MM.1S (cell line): ENCODE measurements at regions not wholly inside any gene's neighbourhood (a gene's known extent, or its start where the extent isn't known, plus 50 kb on each side); places are given as distances from the start of the nearest gene placed in this dataset.

Source experiments
- DNase-seq: peaks from one replicate; pipeline ENCODE4 v3.0.0-alpha.2; 2015
- H2AFZ ChIP-seq: fragments of 300-600 bp; sonication (generic); 2 replicates; pipeline ENCODE4 v1.6.0; 2016; ENCODE audit warnings: antibody characterized with exemption, low read length
- H3F3A ChIP-seq: fragments of 300-600 bp; sonication (generic); 2 replicates; pipeline ENCODE4 v1.6.1; 2016; ENCODE audit warnings: mild to moderate bottlenecking, antibody characterized with exemption, low read length, moderate library complexity, mixed read lengths; ENCODE audit not compliant: insufficient read depth
- H3K27ac ChIP-seq: fragments of 300-600 bp; sonication (generic); 2 replicates; pipeline ENCODE4 v1.5.1; 2016; ENCODE audit warnings: mild to moderate bottlenecking, low read length
- H3K27me3 ChIP-seq: fragments of 300-600 bp; sonication (generic); replicated peaks from 2 replicates; pipeline ENCODE4 v1.6.0; 2016; ENCODE audit warnings: low read length; ENCODE audit not compliant: insufficient read depth
- H3K36me3 ChIP-seq: fragments of 300-600 bp; sonication (generic); replicated peaks from 2 replicates; pipeline ENCODE4 v1.6.1; 2016; ENCODE audit warnings: mild to moderate bottlenecking, low read length, mixed read lengths; ENCODE audit not compliant: insufficient read depth
- H3K4me1 ChIP-seq: fragments of 300-600 bp; sonication (generic); 2 replicates; pipeline ENCODE4 v1.6.1; 2016; ENCODE audit warnings: low read length, mixed read lengths
- H3K4me2 ChIP-seq: fragments of 300-600 bp; sonication (generic); 2 replicates; pipeline ENCODE4 v1.6.0; 2016; ENCODE audit warnings: low read depth, low read length
- H3K4me3 ChIP-seq: fragments of 300-600 bp; sonication (generic); 2 replicates; pipeline ENCODE4 v1.5.1; 2016; ENCODE audit warnings: low read length, mixed read lengths
- H3K79me2 ChIP-seq: fragments of 300-600 bp; sonication (generic); 2 replicates; pipeline ENCODE4 v1.6.1; 2016; ENCODE audit warnings: mixed run types, low read length, mixed read lengths
- H3K9ac ChIP-seq: fragments of 300-600 bp; sonication (generic); 2 replicates; pipeline ENCODE4 v1.6.1; 2016; ENCODE audit warnings: low read length, mixed read lengths
- H3K9me2 ChIP-seq: fragments of 300-600 bp; sonication (generic); replicated peaks from 2 replicates; pipeline ENCODE4 v1.6.1; 2016; ENCODE audit warnings: mild to moderate bottlenecking, low read length, mixed read lengths; ENCODE audit not compliant: insufficient read depth
- H3K9me3 ChIP-seq: fragments of 300-600 bp; sonication (generic); replicated peaks from 2 replicates; pipeline ENCODE4 v1.6.1; 2016; ENCODE audit warnings: mild to moderate bottlenecking, low read length, mixed read lengths; ENCODE audit not compliant: insufficient read depth
- H4K20me1 ChIP-seq: fragments of 300-600 bp; sonication (generic); 2 replicates; pipeline ENCODE4 v1.6.1; 2016; ENCODE audit warnings: mild to moderate bottlenecking, low read length, moderate library complexity, mixed read lengths; ENCODE audit not compliant: insufficient read depth
- CTCF ChIP-seq: fragments of 300-600 bp; sonication (generic); IDR thresholded peaks from 2 replicates; pipeline ENCODE4 v1.5.1; 2016; ENCODE audit warnings: antibody characterized with exemption, low read length, mixed read lengths
- EZH2 ChIP-seq: fragments of 300-600 bp; sonication (generic); optimal IDR thresholded peaks from 2 replicates; pipeline ENCODE3; 2017; ENCODE audit warnings: low read depth, mild to moderate bottlenecking, antibody characterized with exemption, low read length, mixed read lengths
- EZH2phosphoT487 ChIP-seq: fragments of 300-600 bp; sonication (generic); IDR thresholded peaks from 2 replicates; pipeline ENCODE4 v1.6.1; 2018; ENCODE audit warnings: antibody characterized with exemption, low read length

GRCh38 chr4:79049840-79050540 is 110.8 kb upstream of the PAQR3 start:
- no peak overlapping the region for H2AFZ ChIP-seq
- no peak for TF ChIP-seq CTCF
- TF ChIP-seq EZH2: no peak
- TF ChIP-seq EZH2phosphoT487: no peak

GRCh38 chr4:79048878-79049277 is 109.6 kb upstream of the PAQR3 start:
- Histone ChIP-seq H3K27ac (no peak overlapping the region), H3K36me3 (no peaks in the 10 kb centered on the region), H3K9ac (no peak overlapping the region), H2AFZ (no peak overlapping the region), H3F3A (no peaks in the 10 kb centered on the region), H3K9me3 (no peaks in the 10 kb centered on the region), H3K27me3 (no peaks in the 10 kb centered on the region), H3K4me3 (no peak overlapping the region), H3K79me2 (no peaks in the 10 kb centered on the region), H3K9me2 (no peaks in the 10 kb centered on the region), H3K4me2 (no peak overlapping the region), H3K4me1 (no peaks in the 10 kb centered on the region), H4K20me1 (no peaks in the 10 kb centered on the region)
- no peak for DNase-seq
- TF ChIP-seq EZH2phosphoT487: no peak
- TF ChIP-seq EZH2: no peak
- no peak for TF ChIP-seq CTCF

More at GRCh38 chr4:79049840-79050540, 110.8 kb upstream of the PAQR3 start:
- H3F3A ChIP-seq: no peaks in the 10 kb centered on the region
- no peaks in the 10 kb centered on the region for H4K20me1 ChIP-seq
- H3K9me2 ChIP-seq: no peaks in the 10 kb centered on the region
- no peak overlapping the region for H3K27ac ChIP-seq
- no peak overlapping the region for H3K4me3 ChIP-seq
- no peaks in the 10 kb centered on the region for H3K9me3 ChIP-seq
- no peak for DNase-seq
- H3K4me1 ChIP-seq: no peaks in the 10 kb centered on the region
- H3K4me2 ChIP-seq: no peak overlapping the region
- no peaks in the 10 kb centered on the region for H3K36me3 ChIP-seq
- no peaks in the 10 kb centered on the region for H3K79me2 ChIP-seq
- no peaks in the 10 kb centered on the region for H3K27me3 ChIP-seq
- no peak overlapping the region for H3K9ac ChIP-seq

GRCh38 chr4:79047316-79047715 is 108.1 kb upstream of the PAQR3 start:
- Histone ChIP-seq H3K4me3 (no peak overlapping the region), H3K4me1 (no peaks in the 10 kb centered on the region), H3K36me3 (no peaks in the 10 kb centered on the region), H3K4me2 (no peak overlapping the region), H3K27ac (no peak overlapping the region), H3K79me2 (no peaks in the 10 kb centered on the region), H3K9me3 (no peaks in the 10 kb centered on the region), H3K9me2 (no peaks in the 10 kb centered on the region), H2AFZ (no peak overlapping the region), H4K20me1 (no peaks in the 10 kb centered on the region), H3K9ac (no peak overlapping the region), H3K27me3 (no peaks in the 10 kb centered on the region), H3F3A (no peaks in the 10 kb centered on the region)
- DNase-seq: no peak
- TF ChIP-seq EZH2: no peak
- no peak for TF ChIP-seq CTCF
- no peak for TF ChIP-seq EZH2phosphoT487
